ENCODE measurements at regions not wholly inside any gene's neighbourhood (a gene's known extent, or its start where the extent isn't known, plus 50 kb on each side); places are given as distances from the start of the nearest gene placed in this dataset.
A peak's percentile ranks its signal among the peaks of the same experiment; 100 is the strongest.

GRCh38 chr17:54029986-54030385 lies 207.3 kb downstream of the KIF2B start:
- H3K36me3 ChIP-seq (ENCODE audit: low read depth) = no peaks in the 10 kb centered on the region
- H3K27me3 ChIP-seq (ENCODE audit: insufficient read depth, poor library complexity, severe bottlenecking) = no peaks in the 10 kb centered on the region
- no peaks in the 10 kb centered on the region for H3K4me1 ChIP-seq (ENCODE audit: insufficient read depth, poor library complexity, severe bottlenecking)
- H3K9me3 ChIP-seq (ENCODE audit: severe bottlenecking) = no peaks in the 10 kb centered on the region
- DNase-seq (ENCODE audit: low spot score) (no peak), ATAC-seq (ENCODE audit: low read depth) (no peak)
- H3K4me3 ChIP-seq (ENCODE audit: severe bottlenecking) = no peak overlapping the region
- H3K27ac ChIP-seq (ENCODE audit: poor library complexity, severe bottlenecking) = no peak overlapping the region
- TF ChIP-seq, protein P1, sequence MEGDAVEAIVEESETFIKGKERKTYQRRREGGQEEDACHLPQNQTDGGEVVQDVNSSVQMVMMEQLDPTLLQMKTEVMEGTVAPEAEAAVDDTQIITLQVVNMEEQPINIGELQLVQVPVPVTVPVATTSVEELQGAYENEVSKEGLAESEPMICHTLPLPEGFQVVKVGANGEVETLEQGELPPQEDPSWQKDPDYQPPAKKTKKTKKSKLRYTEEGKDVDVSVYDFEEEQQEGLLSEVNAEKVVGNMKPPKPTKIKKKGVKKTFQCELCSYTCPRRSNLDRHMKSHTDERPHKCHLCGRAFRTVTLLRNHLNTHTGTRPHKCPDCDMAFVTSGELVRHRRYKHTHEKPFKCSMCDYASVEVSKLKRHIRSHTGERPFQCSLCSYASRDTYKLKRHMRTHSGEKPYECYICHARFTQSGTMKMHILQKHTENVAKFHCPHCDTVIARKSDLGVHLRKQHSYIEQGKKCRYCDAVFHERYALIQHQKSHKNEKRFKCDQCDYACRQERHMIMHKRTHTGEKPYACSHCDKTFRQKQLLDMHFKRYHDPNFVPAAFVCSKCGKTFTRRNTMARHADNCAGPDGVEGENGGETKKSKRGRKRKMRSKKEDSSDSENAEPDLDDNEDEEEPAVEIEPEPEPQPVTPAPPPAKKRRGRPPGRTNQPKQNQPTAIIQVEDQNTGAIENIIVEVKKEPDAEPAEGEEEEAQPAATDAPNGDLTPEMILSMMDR (IDR thresholded peaks at IDR 0.05; ENCODE audit: poor library complexity, severe bottlenecking) = no peak

DNA sequence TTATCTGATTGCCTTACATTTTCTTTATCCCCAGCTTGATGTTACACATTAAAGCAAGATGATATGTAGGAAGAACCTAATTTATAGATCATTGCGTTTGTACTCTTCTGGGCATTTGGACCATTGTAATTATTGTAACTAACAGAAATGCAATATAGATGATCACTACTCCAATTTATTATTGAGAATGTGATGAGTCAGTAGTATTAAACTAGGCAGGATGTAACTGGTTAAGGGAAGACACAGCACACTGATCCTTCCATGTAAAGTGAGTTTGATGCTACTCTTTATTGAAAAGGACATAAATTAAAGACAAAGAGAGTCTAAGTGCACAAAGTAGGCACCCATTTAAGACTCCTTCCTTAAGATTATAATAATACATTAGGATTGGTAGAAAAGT lies 223.8 kb downstream of the KIF2B start:
- TF ChIP-seq, protein P1 (IDR thresholded peaks at IDR 0.05; ENCODE audit: poor library complexity, severe bottlenecking) = no peak
- peaks cover 4% of the 10 kb centered on the region for H3K9me3 ChIP-seq (ENCODE audit: severe bottlenecking)
- H3K4me1 ChIP-seq (ENCODE audit: insufficient read depth, poor library complexity, severe bottlenecking) = no peaks in the 10 kb centered on the region
- H3K36me3 ChIP-seq (ENCODE audit: low read depth) = no peaks in the 10 kb centered on the region
- no peaks in the 10 kb centered on the region for H3K27me3 ChIP-seq (ENCODE audit: insufficient read depth, poor library complexity, severe bottlenecking)
- no peak for DNase-seq (ENCODE audit: low spot score)
- H3K4me3 ChIP-seq (ENCODE audit: severe bottlenecking) = no peak overlapping the region
- no peak for ATAC-seq (ENCODE audit: low read depth)
- no peak overlapping the region for H3K27ac ChIP-seq (ENCODE audit: poor library complexity, severe bottlenecking)

GRCh38 chr17:54063639-54064038 lies 240.9 kb downstream of the KIF2B start:
- DNase-seq (ENCODE audit: low spot score) (no peak), ATAC-seq (ENCODE audit: low read depth) (peak; percentile 66; the same call in 2 of the 3 replicates)
- Histone ChIP-seq H3K9me3 (ENCODE audit: severe bottlenecking) (no peaks in the 10 kb centered on the region), H3K36me3 (ENCODE audit: low read depth) (no peaks in the 10 kb centered on the region), H3K4me3 (ENCODE audit: severe bottlenecking) (no peak overlapping the region), H3K4me1 (ENCODE audit: insufficient read depth, poor library complexity, severe bottlenecking) (peaks cover 4% of the 10 kb centered on the region), H3K27ac (ENCODE audit: poor library complexity, severe bottlenecking) (no peak overlapping the region), H3K27me3 (ENCODE audit: insufficient read depth, poor library complexity, severe bottlenecking) (no peaks in the 10 kb centered on the region)
- TF ChIP-seq, protein P1 (IDR thresholded peaks at IDR 0.05; ENCODE audit: poor library complexity, severe bottlenecking) = no peak

- TF ChIP-seq, protein P1 (IDR thresholded peaks at IDR 0.05; ENCODE audit: poor library complexity, severe bottlenecking) = no peak
- Histone ChIP-seq H3K4me3 (ENCODE audit: severe bottlenecking) (no peak overlapping the region), H3K9me3 (ENCODE audit: severe bottlenecking) (no peaks in the 10 kb centered on the region), H3K4me1 (ENCODE audit: insufficient read depth, poor library complexity, severe bottlenecking) (no peaks in the 10 kb centered on the region), H3K27me3 (ENCODE audit: insufficient read depth, poor library complexity, severe bottlenecking) (no peaks in the 10 kb centered on the region), H3K27ac (ENCODE audit: poor library complexity, severe bottlenecking) (no peak overlapping the region), H3K36me3 (ENCODE audit: low read depth) (no peaks in the 10 kb centered on the region)
- no peak for ATAC-seq (ENCODE audit: low read depth)
- no peak for DNase-seq (ENCODE audit: low spot score)
Observed at GRCh38 chr17:54085020-54085419, 262.3 kb downstream of the KIF2B start.

DNA sequence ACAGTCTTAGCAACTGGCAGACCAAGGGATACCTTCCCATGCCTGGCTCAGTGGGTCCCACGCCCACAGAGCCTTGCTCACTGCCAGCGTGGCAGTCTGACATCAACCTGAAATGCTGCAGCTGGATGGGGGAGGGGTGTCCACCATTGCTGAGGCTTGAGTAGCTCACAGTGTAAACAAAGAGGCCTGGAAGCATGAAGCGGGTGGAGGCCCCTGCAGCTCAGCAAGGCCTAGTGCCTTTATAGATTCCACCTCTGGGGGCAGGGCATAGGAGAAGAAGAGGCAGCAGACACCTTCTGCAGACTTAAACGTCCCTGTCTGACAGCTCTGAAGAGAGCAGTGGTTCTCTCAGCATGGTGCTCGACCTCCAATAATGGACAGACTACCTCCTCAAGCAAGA lies 263.2 kb downstream of the KIF2B start:
- Histone ChIP-seq H3K4me3 (ENCODE audit: severe bottlenecking) (no peak overlapping the region), H3K9me3 (ENCODE audit: severe bottlenecking) (no peaks in the 10 kb centered on the region), H3K4me1 (ENCODE audit: insufficient read depth, poor library complexity, severe bottlenecking) (no peaks in the 10 kb centered on the region), H3K27ac (ENCODE audit: poor library complexity, severe bottlenecking) (no peak overlapping the region), H3K36me3 (ENCODE audit: low read depth) (no peaks in the 10 kb centered on the region), H3K27me3 (ENCODE audit: insufficient read depth, poor library complexity, severe bottlenecking) (no peaks in the 10 kb centered on the region)
- TF ChIP-seq, protein P1 (IDR thresholded peaks at IDR 0.05; ENCODE audit: poor library complexity, severe bottlenecking) = no peak
- no peak for DNase-seq (ENCODE audit: low spot score)
- no peak for ATAC-seq (ENCODE audit: low read depth)
